Panc1 (cell line): ENCODE measurements at regions not wholly inside any gene's neighbourhood (a gene's known extent, or its start where the extent isn't known, plus 50 kb on each side); places are given as distances from the start of the nearest gene placed in this dataset.

Source experiments
- ATAC-seq: fragments of 200-7000 bp; cut with Tn5 transposase; 2 replicates; pipeline ENCODE4 v1.9.1; 2020; ENCODE audit warnings: mild to moderate bottlenecking, moderate library complexity
- BruUV-seq: library from RNA; stranded (reverse); fragments of 400-500 nt; replicated peaks from 2 replicates; lab custom pipeline; 2021; lab: Mats Ljungman, UMichigan
- CTCF ChIA-PET: fragments of 300-600 bp; sonication (Branson Sonifier 250); formaldehyde crosslinking; loops from one replicate; lab custom pipeline; 2022; ENCODE audit warnings: antibody characterized with exemption; lab: Charles Lee
- POLR2A ChIA-PET: fragments of 300-600 bp; sonication (Branson Sonifier 250); formaldehyde crosslinking; loops from one replicate; lab custom pipeline; 2022; ENCODE audit warnings: antibody characterized with exemption; lab: Charles Lee
- DNase-seq: peaks from one replicate; pipeline ENCODE4 v3.0.0-alpha.2; 2010; ENCODE audit warnings: low read depth, low spot score
- H3K27ac ChIP-seq: 2 replicates; pipeline ENCODE4 v1.5.1; 2011; ENCODE audit warnings: mild to moderate bottlenecking, low read length, inconsistent platforms
- H3K27me3 ChIP-seq: fragments of 200-500 bp; sonication (Bioruptor generic); 2 replicates; pipeline ENCODE4 v1.6.0; 2014; ENCODE audit warnings: low read length, inconsistent platforms; ENCODE audit not compliant: control insufficient read depth, insufficient read depth
- H3K36me3 ChIP-seq: fragments of 200-500 bp; sonication (Bioruptor generic); 2 replicates; pipeline ENCODE4 v1.5.1; 2014; ENCODE audit warnings: inconsistent platforms, mild to moderate bottlenecking, low read length, moderate library complexity; ENCODE audit not compliant: control insufficient read depth, insufficient read depth
- H3K4me1 ChIP-seq: 2 replicates; pipeline ENCODE4 v1.5.1; 2011; ENCODE audit warnings: inconsistent platforms, mild to moderate bottlenecking, low read length, moderate library complexity; ENCODE audit not compliant: control insufficient read depth, insufficient read depth
- H3K4me3 ChIP-seq, 2 experiments: 2 replicates each; pipeline ENCODE4 v1.5.1; 2011 to 2012; ENCODE audit warnings: low read depth in 2 of 2, low read length in 2 of 2, mild to moderate bottlenecking in 2 of 2, inconsistent platforms in 1 of 2, moderate library complexity in 1 of 2
- H3K9me3 ChIP-seq: fragments of 200-500 bp; sonication (Bioruptor generic); 2 replicates; pipeline ENCODE4 v1.5.1; 2014; ENCODE audit warnings: low read depth, mild to moderate bottlenecking, inconsistent platforms, low read length, moderate library complexity; ENCODE audit not compliant: control insufficient read depth, insufficient read depth
- POLR2AphosphoS5 ChIP-seq: IDR thresholded peaks from 2 replicates; pipeline ENCODE4 v1.6.1; 2012; ENCODE audit warnings: mild to moderate bottlenecking, low read depth, low read length, moderate library complexity
- SIN3A ChIP-seq: IDR thresholded peaks from 2 replicates; pipeline ENCODE4 v1.6.1; 2012; ENCODE audit warnings: low read depth, mild to moderate bottlenecking, low read length, moderate library complexity, borderline replicate concordance; ENCODE audit not compliant: insufficient read depth
- TCF7L2 ChIP-seq: IDR thresholded peaks from 2 replicates; pipeline ENCODE4 v1.6.1; 2011; ENCODE audit warnings: mild to moderate bottlenecking, low read depth, low read length, inconsistent platforms
- in situ Hi-C: cut with HindIII; loops from 2 replicates; pipeline ENCODE4 v1.10.0; 2016; ENCODE audit warnings: low sequenced_read_pairs, low pct_unique_long_range_greater_than_20kb
- intact Hi-C: fragments of 100-400 bp; cut with micrococcal nuclease; formaldehyde crosslinking; loops from one replicate; pipeline ENCODE4 v1.10.0; 2022; ENCODE audit not compliant: unreplicated experiment
- TF ChIP-seq, protein P1 (sequence below), 2 experiments: IDR thresholded peaks; 2 replicates each; pipeline ENCODE4 v1.6.1; 2011 to 2012; ENCODE audit warnings: low read depth in 2 of 2, control low read depth in 1 of 2, low read length in 1 of 2, mild to moderate bottlenecking in 1 of 2, moderate library complexity in 1 of 2; ENCODE audit not compliant: insufficient read depth in 1 of 2
- TF ChIP-seq, protein P2 (sequence below): fragments of 450-650 bp; IDR thresholded peaks from 2 replicates; pipeline ENCODE4 v1.5.1; 2017; ENCODE audit warnings: mild to moderate bottlenecking

DNA sequence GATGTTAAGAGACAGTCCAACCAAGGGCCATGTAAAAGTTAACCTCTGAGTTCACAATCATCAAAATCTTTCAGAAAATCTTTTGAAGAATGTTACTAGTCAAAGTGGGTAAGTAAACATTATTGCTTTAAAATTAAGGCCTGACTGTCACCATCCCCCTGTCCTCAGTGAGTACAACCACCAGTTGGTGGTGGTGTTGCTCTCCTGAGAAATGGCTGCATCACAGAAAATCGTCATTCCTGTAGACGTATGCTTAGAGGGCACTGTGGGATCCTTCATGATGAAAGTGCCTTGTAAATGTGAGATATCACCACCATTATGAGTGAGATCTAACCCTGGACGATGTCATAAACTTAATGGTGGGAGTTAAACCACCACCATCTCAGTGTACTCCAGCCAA, 451.2 kb downstream of the RPS29 start:
- DNase-seq, result no peak
- in situ Hi-C loops, result no loop called here
- no peak for ATAC-seq
- intact Hi-C loops, result no loop called here
- Histone ChIP-seq H3K9me3 (no peaks in the 10 kb centered on the region), H3K27ac (no peak overlapping the region), H3K36me3 (no peaks in the 10 kb centered on the region), H3K4me3 (no peak overlapping the region), H3K27me3 (no peaks in the 10 kb centered on the region), H3K4me1 (no peaks in the 10 kb centered on the region)
- CTCF ChIA-PET, result no interaction called here
- POLR2A ChIA-PET, result no interaction called here
- TF ChIP-seq, protein P1, sequence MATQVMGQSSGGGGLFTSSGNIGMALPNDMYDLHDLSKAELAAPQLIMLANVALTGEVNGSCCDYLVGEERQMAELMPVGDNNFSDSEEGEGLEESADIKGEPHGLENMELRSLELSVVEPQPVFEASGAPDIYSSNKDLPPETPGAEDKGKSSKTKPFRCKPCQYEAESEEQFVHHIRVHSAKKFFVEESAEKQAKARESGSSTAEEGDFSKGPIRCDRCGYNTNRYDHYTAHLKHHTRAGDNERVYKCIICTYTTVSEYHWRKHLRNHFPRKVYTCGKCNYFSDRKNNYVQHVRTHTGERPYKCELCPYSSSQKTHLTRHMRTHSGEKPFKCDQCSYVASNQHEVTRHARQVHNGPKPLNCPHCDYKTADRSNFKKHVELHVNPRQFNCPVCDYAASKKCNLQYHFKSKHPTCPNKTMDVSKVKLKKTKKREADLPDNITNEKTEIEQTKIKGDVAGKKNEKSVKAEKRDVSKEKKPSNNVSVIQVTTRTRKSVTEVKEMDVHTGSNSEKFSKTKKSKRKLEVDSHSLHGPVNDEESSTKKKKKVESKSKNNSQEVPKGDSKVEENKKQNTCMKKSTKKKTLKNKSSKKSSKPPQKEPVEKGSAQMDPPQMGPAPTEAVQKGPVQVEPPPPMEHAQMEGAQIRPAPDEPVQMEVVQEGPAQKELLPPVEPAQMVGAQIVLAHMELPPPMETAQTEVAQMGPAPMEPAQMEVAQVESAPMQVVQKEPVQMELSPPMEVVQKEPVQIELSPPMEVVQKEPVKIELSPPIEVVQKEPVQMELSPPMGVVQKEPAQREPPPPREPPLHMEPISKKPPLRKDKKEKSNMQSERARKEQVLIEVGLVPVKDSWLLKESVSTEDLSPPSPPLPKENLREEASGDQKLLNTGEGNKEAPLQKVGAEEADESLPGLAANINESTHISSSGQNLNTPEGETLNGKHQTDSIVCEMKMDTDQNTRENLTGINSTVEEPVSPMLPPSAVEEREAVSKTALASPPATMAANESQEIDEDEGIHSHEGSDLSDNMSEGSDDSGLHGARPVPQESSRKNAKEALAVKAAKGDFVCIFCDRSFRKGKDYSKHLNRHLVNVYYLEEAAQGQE (IDR thresholded peaks at IDR 0.05; ENCODE audit: insufficient read depth in 1 of 2, low read depth in 2 of 2, low read length in 1 of 2), result no peak
- TF ChIP-seq, protein P2, sequence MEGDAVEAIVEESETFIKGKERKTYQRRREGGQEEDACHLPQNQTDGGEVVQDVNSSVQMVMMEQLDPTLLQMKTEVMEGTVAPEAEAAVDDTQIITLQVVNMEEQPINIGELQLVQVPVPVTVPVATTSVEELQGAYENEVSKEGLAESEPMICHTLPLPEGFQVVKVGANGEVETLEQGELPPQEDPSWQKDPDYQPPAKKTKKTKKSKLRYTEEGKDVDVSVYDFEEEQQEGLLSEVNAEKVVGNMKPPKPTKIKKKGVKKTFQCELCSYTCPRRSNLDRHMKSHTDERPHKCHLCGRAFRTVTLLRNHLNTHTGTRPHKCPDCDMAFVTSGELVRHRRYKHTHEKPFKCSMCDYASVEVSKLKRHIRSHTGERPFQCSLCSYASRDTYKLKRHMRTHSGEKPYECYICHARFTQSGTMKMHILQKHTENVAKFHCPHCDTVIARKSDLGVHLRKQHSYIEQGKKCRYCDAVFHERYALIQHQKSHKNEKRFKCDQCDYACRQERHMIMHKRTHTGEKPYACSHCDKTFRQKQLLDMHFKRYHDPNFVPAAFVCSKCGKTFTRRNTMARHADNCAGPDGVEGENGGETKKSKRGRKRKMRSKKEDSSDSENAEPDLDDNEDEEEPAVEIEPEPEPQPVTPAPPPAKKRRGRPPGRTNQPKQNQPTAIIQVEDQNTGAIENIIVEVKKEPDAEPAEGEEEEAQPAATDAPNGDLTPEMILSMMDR, result no peak
- TF ChIP-seq SIN3A (no peak), TCF7L2 (no peak), POLR2AphosphoS5 (no peak)
- BruUV-seq, result no TSS peak

DNA sequence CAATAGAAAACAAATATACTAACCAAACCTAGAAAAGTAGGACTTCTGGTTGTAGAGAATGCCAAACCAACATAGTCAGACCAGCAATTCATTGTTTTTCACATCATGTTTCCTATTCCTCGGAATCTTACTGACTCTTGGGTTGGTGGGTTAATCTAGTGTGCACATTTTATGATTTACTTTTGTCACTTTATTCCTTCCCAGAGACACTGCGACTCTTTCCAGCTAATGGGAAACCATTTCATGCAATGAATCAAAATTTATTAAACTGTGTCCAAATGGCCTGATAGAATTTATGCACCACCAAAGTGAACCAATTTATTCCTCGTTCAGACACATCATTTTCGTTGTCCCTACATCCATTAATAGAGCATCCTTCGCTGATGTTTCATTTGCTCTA, 464.9 kb downstream of the RPS29 start:
- no peak for DNase-seq
- ChIA-PET CTCF (no interaction called here), POLR2A (no interaction called here)
- no TSS peak for BruUV-seq
- H3K4me1 ChIP-seq, result no peaks in the 10 kb centered on the region
- no peaks in the 10 kb centered on the region for H3K36me3 ChIP-seq
- in situ Hi-C loops, result no loop called here
- ATAC-seq, result no peak
- intact Hi-C loops, result no loop called here
- H3K4me3 ChIP-seq, result no peak overlapping the region
- H3K27ac ChIP-seq, result no peak overlapping the region
- H3K9me3 ChIP-seq, result no peaks in the 10 kb centered on the region
- TF ChIP-seq POLR2AphosphoS5 (no peak), TCF7L2 (no peak), SIN3A (no peak)
- TF ChIP-seq, protein P1 (IDR thresholded peaks at IDR 0.05; ENCODE audit: insufficient read depth in 1 of 2, low read depth in 2 of 2, low read length in 1 of 2), result no peak
- TF ChIP-seq, protein P2, result no peak
- no peaks in the 10 kb centered on the region for H3K27me3 ChIP-seq
